ENCODE measurements at regions not wholly inside any gene's neighbourhood (a gene's known extent, or its start where the extent isn't known, plus 50 kb on each side); places are given as distances from the start of the nearest gene placed in this dataset.

GRCh38 chr16:66277311-66278070, 89.0 kb upstream of the CDH5 start:
- Histone ChIP-seq H3K4me1 (no peaks in the 10 kb centered on the region), H3K9me3 (peaks cover 0 to 5% (median 0%) of the 10 kb centered on the region in 3 donors), H3K27me3 (no peaks in the 10 kb centered on the region), H3K27ac (no peak overlapping the region), H3K36me3 (replicated peaks in 1 of 2; ENCODE audit: insufficient read depth in 1 of 2, low read depth in 2 of 2) (no peaks in the 10 kb centered on the region), H3K4me3 (no peak overlapping the region)
- 84 to 89% methylated on average over 5 to 6 of the region's 6 CpGs for WGBS, 2 donors
- intact Hi-C loops (cut with DNase I) = no loop called here
- DNase-seq (peak in 1 of 4 donors; percentile 2), ATAC-seq (no peak)
- TF ChIP-seq CTCF (IDR thresholded peaks at IDR 0.05) (no peak), POLR2A (IDR thresholded peaks at IDR 0.05) (no peak)

- no peaks in the 10 kb centered on the region for H3K4me1 ChIP-seq
- no peaks in the 10 kb centered on the region for H3K27me3 ChIP-seq
- ATAC-seq = no peak
- H3K36me3 ChIP-seq (replicated peaks in 1 of 2; ENCODE audit: insufficient read depth in 1 of 2, low read depth in 2 of 2) = no peaks in the 10 kb centered on the region
- H3K4me3 ChIP-seq = no peak overlapping the region
- WGBS, 2 donors = 12 to 26% methylated on average over 6 of the region's 6 CpGs
- intact Hi-C loops (cut with DNase I) = no loop called here
- TF ChIP-seq CTCF (IDR thresholded peaks at IDR 0.05) (peak in 6 of 7 experiments; percentile 43 to 71 (median 58)), POLR2A (IDR thresholded peaks at IDR 0.05) (no peak)
- DNase-seq = peak; percentile 50 to 65 (median 58)
- H3K9me3 ChIP-seq = peaks cover 0 to 5% (median 0%) of the 10 kb centered on the region in 3 donors
- no peak overlapping the region for H3K27ac ChIP-seq
Observed at GRCh38 chr16:66275775-66276428, 90.6 kb upstream of the CDH5 start.

- Histone ChIP-seq H3K4me1 (peaks cover 8% of the 10 kb centered on the region), H3K27me3 (no peaks in the 10 kb centered on the region), H3K36me3 (replicated peaks in 1 of 2; ENCODE audit: insufficient read depth in 1 of 2, low read depth in 2 of 2) (no peaks in the 10 kb centered on the region), H3K9me3 (no peaks in the 10 kb centered on the region), H3K27ac (no peak overlapping the region), H3K4me3 (no peak overlapping the region)
- TF ChIP-seq POLR2A (IDR thresholded peaks at IDR 0.05) (no peak), CTCF (IDR thresholded peaks at IDR 0.05) (peak in 6 of 7 experiments; percentile 13 to 32 (median 21))
- WGBS, 2 donors = 66 to 69% methylated on average over 9 of the region's 9 CpGs
- intact Hi-C loops (cut with DNase I) = no loop called here
- no peak for ATAC-seq
- no peak for DNase-seq
Observed at GRCh38 chr16:66274335-66275110, 92.0 kb upstream of the CDH5 start.

GRCh38 chr16:66273644-66274334, 92.7 kb upstream of the CDH5 start:
- no peak for DNase-seq
- intact Hi-C loops (cut with DNase I) = no loop called here
- H3K4me1 ChIP-seq = peaks cover 8% of the 10 kb centered on the region
- no peak for TF ChIP-seq CTCF (IDR thresholded peaks at IDR 0.05)
- no peak for TF ChIP-seq POLR2A (IDR thresholded peaks at IDR 0.05)
- no peak for ATAC-seq
- H3K9me3 ChIP-seq = no peaks in the 10 kb centered on the region
- 65 to 67% methylated on average over 6 to 8 of the region's 8 CpGs for WGBS, 2 donors
- no peaks in the 10 kb centered on the region for H3K36me3 ChIP-seq (replicated peaks in 1 of 2; ENCODE audit: insufficient read depth in 1 of 2, low read depth in 2 of 2)
- no peak overlapping the region for H3K4me3 ChIP-seq
- no peaks in the 10 kb centered on the region for H3K27me3 ChIP-seq
- H3K27ac ChIP-seq = no peak overlapping the region
